ENCODE measurements at regions not wholly inside any gene's neighbourhood (a gene's known extent, or its start where the extent isn't known, plus 50 kb on each side); places are given as distances from the start of the nearest gene placed in this dataset.

DNA sequence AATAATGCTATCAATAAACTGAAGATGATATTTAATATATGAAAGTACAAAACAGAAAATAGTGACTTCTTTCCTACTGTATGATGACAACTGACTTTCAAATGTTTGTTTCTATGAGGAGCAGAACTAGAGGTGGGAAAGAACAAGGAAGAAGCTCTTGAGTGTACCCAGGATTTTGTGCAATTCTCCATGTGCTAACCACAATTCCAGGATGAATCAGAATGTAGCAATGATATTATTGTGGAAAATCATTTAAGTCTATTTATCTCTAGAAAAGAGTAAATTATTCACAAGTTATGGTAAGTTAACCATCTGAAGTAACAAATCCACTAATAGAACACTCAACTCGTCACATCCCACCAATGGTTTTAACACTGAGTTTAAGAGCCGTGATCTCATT is 324.1 kb upstream of the EMCN start:
- DNase-seq (ENCODE audit: low read depth) = peak; percentile 40
- no peak overlapping the region for H3K4me3 ChIP-seq (ENCODE audit: low read depth, low read length)
- TF ChIP-seq, protein P1, sequence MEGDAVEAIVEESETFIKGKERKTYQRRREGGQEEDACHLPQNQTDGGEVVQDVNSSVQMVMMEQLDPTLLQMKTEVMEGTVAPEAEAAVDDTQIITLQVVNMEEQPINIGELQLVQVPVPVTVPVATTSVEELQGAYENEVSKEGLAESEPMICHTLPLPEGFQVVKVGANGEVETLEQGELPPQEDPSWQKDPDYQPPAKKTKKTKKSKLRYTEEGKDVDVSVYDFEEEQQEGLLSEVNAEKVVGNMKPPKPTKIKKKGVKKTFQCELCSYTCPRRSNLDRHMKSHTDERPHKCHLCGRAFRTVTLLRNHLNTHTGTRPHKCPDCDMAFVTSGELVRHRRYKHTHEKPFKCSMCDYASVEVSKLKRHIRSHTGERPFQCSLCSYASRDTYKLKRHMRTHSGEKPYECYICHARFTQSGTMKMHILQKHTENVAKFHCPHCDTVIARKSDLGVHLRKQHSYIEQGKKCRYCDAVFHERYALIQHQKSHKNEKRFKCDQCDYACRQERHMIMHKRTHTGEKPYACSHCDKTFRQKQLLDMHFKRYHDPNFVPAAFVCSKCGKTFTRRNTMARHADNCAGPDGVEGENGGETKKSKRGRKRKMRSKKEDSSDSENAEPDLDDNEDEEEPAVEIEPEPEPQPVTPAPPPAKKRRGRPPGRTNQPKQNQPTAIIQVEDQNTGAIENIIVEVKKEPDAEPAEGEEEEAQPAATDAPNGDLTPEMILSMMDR (IDR thresholded peaks at IDR 0.05; ENCODE audit: insufficient read depth, low read depth, low read length) = no peak

DNA sequence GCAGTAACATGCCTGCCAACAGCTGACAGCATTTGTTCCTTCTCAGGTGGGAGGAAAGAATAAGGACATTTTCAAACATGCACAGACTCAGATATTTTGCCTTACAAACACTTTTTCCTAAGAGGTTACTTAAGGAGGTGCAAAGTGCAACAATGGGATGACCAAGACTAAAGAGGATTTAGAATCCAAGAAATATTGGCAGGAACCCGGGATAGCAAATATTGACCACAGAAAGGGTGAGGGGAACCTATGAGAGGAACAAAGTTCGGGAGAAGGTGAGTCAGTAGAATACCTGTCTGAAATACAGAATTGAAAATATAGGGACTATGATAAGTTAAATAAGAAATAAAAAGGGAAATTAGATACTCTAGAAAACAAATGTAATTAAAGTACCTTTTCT is 321.9 kb upstream of the EMCN start:
- no peak for DNase-seq (ENCODE audit: low read depth)
- TF ChIP-seq, protein P1 (IDR thresholded peaks at IDR 0.05; ENCODE audit: insufficient read depth, low read depth, low read length) = no peak
- H3K4me3 ChIP-seq (ENCODE audit: low read depth, low read length) = no peak overlapping the region

DNA sequence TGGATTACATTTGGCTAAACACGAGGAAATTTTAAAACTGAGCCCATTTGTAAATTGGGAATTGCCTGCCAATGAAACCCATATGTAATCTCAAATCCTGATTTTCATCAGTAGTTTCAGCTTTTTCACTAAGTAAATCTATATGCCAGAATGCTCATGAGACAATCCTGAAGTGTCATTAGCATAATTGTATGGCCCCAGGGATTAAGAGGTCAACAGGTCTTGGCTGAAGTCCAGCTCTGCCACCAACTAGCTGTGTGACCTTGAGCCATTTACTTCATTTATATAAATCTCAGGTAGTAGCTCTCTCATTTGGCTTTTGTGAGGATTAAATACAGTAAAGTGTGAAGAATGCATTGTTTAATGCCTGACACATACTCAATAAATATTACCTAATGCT is 320.5 kb upstream of the EMCN start:
- no peak for DNase-seq (ENCODE audit: low read depth)
- TF ChIP-seq, protein P1 (IDR thresholded peaks at IDR 0.05; ENCODE audit: insufficient read depth, low read depth, low read length) = no peak
- H3K4me3 ChIP-seq (ENCODE audit: low read depth, low read length) = no peak overlapping the region

DNA sequence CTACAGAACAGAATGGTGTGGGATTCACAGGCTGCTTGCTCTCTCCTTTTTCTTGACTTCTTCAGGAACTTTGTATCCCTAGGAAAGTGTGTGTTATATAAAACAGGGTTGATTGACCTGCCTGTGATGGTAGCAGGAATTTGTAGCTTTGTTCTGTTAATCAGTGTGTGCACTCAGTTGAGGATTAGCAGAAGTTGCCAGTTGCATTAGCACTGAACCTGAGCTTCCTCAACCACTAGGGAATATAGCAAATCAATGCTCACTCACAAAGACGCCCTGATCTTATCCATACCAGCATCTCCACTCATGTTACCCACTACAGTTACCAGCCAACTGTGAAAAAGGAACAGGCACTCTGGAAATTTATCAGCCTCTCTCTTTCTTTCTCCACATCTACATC is 319.1 kb upstream of the EMCN start:
- TF ChIP-seq, protein P1 (IDR thresholded peaks at IDR 0.05; ENCODE audit: insufficient read depth, low read depth, low read length) = no peak
- no peak for DNase-seq (ENCODE audit: low read depth)
- no peak overlapping the region for H3K4me3 ChIP-seq (ENCODE audit: low read depth, low read length)

DNA sequence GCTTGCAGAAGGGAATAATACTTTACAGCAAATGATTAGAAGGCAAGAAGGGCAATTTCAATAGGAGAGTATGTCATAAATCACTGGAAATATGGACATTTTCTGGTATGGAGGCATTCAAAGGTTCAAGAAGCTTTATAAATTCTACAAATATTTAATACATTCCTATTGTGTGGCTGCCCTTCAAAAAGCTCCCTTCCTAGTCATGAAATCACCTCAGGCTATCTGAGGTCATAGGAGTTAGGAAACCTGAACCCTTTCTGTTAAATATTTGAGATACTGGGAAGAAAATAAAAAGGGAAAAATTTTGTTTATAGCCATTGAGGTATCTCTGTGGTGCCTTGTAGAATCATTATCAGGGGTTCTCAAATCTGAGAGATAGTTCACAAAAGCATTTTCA is 316.8 kb upstream of the EMCN start:
- no peak overlapping the region for H3K4me3 ChIP-seq (ENCODE audit: low read depth, low read length)
- no peak for DNase-seq (ENCODE audit: low read depth)
- TF ChIP-seq, protein P1 (IDR thresholded peaks at IDR 0.05; ENCODE audit: insufficient read depth, low read depth, low read length) = no peak

DNA sequence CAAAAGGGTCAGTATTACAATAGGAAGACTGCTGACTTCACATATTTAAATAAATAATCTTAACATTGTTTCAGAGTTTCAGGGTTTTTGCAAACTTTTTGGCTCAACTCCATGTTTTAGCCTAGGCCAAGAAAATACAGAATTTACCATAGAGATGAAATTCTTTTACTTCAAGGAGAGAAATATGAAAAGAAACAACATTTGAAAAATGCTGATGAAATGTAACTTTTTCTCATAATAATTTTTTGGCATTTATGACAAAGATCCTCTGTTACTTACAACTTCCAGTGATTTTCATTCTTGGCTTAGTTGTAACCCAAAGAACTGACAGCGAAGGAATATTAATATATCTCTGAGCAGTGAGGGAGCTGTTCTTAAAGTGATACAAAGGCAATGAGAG is 316.1 kb upstream of the EMCN start:
- no peak overlapping the region for H3K4me3 ChIP-seq (ENCODE audit: low read depth, low read length)
- TF ChIP-seq, protein P1 (IDR thresholded peaks at IDR 0.05; ENCODE audit: insufficient read depth, low read depth, low read length) = no peak
- no peak for DNase-seq (ENCODE audit: low read depth)

DNA sequence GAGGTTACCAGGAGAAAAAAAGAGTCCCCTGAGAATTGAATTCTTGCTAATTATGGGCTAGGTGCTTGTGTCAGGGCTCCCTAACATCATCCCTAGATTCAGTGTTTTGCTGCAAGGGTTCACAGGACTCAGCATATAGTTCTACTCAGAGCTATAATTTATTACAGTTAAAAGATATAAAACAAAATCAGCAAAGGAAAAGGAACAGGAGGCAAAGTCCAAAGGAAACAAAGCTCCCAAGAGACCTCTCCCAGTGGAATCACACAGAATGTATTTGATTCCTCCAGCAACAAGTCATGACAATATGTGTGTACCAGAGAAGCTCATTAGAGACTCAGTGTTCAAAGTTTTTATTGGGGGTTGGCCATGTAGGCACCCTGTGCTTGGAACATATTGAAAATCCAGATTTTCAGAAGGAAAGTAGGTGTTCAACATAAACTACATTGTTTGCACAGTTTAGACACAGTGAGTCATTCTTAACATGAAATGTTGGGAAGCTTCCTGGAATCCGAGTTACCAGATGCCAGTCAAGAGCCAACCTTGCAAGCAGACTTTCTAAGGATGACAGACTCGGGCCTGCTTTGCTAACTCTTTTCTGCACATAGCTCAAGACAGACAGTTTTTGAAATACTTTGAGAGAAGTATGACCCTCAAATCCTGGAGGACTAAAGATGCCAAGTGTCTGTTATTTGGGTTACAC is 311.3 kb upstream of the EMCN start:
- TF ChIP-seq, protein P1 (IDR thresholded peaks at IDR 0.05; ENCODE audit: insufficient read depth, low read depth, low read length) = no peak
- DNase-seq (ENCODE audit: low read depth) = no peak

More for the DNA sequence above, 311.3 kb upstream of the EMCN start:
- H3K4me3 ChIP-seq (ENCODE audit: low read depth, low read length) = no peak overlapping the region

All from fibroblast of villous mesenchyme (primary cell).